ENCODE measurements at regions not wholly inside any gene's neighbourhood (a gene's known extent, or its start where the extent isn't known, plus 50 kb on each side); places are given as distances from the start of the nearest gene placed in this dataset.
"Not testable (repeated sequence)": the region's sequence is repeated elsewhere in the genome, so short reads cannot be mapped to it uniquely, and the experiment has no call there.

GRCh38 chr5:60036192-60036938, 142.8 kb upstream of the PDE4D start:
- DNase-seq = no peak

GRCh38 chr5:60026161-60026560, 132.6 kb upstream of the PDE4D start:
- no peak for DNase-seq

GRCh38 chr5:60024104-60024503, 130.6 kb upstream of the PDE4D start:
- no peak for DNase-seq

DNA sequence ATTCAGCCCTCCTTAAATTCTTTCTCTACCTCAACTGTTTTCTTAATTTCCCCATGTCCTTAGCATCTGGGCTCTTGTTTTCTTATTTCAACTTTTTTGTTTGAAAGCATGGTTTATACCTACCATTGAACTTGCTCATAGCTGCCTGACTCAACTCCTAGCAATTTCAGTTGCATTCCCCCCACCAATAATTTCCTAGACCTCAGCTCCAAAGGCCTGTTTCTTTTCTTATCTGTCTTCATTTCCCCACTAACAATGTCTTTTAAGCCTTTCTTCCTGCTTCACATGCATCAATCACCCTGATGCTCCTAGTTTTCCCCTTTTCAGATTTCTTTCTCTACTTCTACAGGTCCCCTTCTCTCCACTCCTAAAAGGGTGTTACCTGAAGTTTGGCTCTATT, 129.7 kb upstream of the PDE4D start:
- no peak for DNase-seq

- no peak for DNase-seq
Observed at GRCh38 chr5:60020457-60020856, 126.9 kb upstream of the PDE4D start.

DNA sequence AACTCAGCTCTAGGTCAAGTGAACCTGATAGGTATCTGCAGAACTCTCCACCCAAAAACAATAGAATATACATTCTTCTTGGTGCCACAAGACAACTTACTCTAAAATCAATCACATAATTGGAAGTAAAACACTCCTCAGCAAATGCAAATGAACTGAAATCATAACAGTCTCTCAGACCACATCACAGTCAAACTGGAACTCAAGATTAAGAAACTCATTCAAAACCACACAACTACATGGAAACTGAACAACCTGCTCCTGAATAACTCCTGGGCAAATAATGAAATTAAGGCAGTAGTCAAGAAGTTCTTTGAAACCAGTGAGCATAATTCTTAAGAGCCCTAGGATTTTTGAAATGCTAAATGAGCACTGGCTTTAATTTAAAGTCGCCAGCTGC, 125.4 kb upstream of the PDE4D start:
- DNase-seq = not testable (repeated sequence)

GRCh38 chr5:60018091-60018490, 124.6 kb upstream of the PDE4D start:
- DNase-seq = no peak

DNA sequence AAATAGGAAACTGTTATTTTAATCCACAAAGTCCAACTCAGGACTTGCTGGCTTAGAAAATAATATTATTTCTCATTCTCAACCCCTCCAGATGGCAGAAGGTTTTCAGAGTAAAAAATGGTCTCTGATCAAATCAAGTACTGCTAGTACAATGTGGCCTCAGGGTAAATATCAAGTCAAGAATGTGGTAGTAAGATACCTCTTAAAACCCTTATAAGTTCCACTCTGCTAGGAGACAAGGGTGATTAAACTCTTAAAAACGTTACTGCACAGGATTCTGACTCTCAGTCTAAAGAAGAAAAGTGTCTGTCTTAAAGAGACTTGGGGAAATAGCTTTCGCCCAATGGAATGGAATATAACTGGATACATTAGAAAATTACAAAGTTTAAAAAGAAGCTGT, 120.8 kb upstream of the PDE4D start:
- DNase-seq = no peak

- no peak for DNase-seq
Observed at GRCh38 chr5:60010853-60011252, 117.3 kb upstream of the PDE4D start.

- peak; percentile 43 to 56 for DNase-seq
Observed at GRCh38 chr5:60010328-60010727, 116.8 kb upstream of the PDE4D start.

DNA sequence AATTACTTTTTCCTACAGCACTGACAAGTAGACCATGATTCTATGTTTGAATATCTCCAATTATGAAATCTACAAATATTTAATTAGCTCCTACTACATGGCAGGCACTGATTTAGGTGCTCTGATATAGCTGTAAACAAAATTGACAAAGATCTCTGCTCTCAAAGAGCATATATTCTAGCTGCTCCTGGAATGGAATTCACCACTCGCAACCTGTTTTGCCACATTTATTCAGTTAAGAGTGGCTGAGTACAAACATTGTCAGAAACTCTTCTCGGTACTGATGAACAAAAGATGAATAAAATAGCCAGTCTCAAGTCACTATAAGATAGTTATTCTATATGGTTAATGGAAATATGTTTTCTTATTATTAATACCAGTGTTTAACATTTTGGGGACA, 114.2 kb upstream of the PDE4D start:
- DNase-seq = no peak

- no peak for DNase-seq
Observed at GRCh38 chr5:59999056-59999455, 105.5 kb upstream of the PDE4D start.

GRCh38 chr5:59992206-59992605, 98.7 kb upstream of the PDE4D start:
- no peak for DNase-seq

DNA sequence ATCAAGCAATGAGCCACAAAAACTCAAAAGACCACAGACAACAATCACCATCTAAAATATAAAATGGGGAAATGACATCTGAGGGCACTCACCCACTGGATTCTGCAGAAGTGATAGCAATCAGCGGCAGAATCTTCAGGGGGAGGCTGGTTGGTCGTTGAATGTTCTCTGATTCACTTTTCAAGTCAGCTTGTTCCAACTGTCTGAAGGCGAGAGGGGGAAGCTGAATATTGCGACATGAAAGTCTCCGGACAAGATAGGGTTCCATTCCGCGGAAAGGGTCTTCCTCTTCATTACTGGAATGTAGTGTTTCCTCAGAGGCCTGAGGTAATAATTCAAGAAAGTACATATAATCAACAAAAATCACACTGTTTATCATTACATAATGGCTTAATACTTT, 94.9 kb upstream of the PDE4D start:
- DNase-seq = peak; percentile 78 to 91

DNA sequence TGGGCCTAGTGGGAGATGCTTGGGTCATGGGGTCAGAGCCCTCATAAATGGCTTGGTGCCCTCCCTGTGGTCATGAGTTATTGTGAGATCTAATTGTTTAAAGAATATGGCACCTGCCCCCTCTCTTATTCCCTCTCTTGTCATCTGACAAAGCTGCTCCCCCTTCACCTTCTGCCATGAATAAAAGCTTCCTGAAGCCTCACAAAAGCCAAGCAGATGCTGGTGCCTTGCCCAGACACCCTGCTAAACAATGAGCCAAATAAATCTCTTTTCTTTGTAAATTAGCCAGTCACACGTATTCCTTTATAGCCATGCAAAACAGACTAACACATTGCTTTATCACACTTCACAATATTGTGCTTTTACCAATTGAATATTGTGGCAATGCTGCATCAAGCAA, 82.8 kb upstream of the PDE4D start:
- no peak for DNase-seq

- no peak for DNase-seq
Observed at GRCh38 chr5:59972043-59972442, 78.5 kb upstream of the PDE4D start.

GRCh38 chr5:59959330-59959729, 65.8 kb upstream of the PDE4D start:
- DNase-seq = no peak

DNA sequence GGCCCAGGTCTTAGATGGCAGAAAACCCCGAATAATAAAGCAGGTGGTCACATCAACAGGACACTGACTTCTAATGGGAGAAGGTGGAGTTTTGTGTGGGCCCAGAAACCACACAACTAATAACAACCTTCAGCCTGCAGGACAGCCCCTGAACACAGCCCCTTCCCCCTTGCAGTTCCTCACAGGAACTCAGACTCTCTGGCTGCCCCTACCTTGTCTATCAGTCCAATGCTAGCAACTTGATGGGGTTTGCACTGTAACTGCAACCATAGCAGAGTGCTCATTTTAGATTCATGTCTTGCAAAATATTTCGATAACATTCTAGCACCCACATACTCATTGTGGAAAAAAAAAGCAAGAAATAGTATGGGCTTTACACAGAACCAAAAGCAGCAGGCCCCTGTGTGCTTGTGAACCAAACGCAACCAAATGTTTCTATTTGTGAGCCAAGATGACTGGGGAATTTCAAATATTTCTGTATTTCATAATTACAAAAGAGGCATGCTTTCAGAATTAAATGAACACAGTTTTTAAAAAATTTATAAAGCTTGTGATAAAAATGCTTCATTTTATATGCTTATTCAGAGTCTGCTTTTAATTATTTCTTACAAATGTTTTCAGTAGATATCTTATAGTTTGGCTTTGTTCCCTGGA, 62.7 kb upstream of the PDE4D start:
- DNase-seq = no peak

DNA sequence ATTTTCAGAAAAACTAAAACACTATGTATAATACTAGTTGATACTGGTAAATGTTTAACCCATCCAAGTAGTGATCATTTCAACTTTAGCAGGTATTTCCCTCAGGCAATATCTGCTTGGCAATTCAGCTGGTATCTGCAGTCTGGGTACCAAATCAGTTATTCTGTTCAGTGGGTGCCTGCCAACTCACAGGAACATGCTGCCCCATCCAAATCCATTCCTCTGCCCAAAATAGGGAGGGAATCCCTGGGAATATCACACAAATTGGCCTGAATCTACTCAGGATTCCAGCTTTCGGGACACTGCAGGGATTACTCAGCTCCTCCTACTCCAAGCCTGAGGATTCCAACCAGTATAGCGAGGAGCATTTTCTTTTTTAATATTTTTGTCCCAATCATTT, 61.7 kb upstream of the PDE4D start:
- no peak for DNase-seq

- no peak for DNase-seq
Observed at GRCh38 chr5:59943452-59944113, 50.1 kb upstream of the PDE4D start.

Measured in Kasumi-1 (cell line).